Right kidney (tissue), 1 donor: ENCODE measurements at regions not wholly inside any gene's neighbourhood (a gene's known extent, or its start where the extent isn't known, plus 50 kb on each side); places are given as distances from the start of the nearest gene placed in this dataset.
"Not testable (repeated sequence)": the region's sequence is repeated elsewhere in the genome, so short reads cannot be mapped to it uniquely, and the experiment has no call there.

ENCODE experiments used
- DNase-seq: peaks from one replicate; pipeline ENCODE4 v3.0.0-alpha.2; 2016

DNA sequence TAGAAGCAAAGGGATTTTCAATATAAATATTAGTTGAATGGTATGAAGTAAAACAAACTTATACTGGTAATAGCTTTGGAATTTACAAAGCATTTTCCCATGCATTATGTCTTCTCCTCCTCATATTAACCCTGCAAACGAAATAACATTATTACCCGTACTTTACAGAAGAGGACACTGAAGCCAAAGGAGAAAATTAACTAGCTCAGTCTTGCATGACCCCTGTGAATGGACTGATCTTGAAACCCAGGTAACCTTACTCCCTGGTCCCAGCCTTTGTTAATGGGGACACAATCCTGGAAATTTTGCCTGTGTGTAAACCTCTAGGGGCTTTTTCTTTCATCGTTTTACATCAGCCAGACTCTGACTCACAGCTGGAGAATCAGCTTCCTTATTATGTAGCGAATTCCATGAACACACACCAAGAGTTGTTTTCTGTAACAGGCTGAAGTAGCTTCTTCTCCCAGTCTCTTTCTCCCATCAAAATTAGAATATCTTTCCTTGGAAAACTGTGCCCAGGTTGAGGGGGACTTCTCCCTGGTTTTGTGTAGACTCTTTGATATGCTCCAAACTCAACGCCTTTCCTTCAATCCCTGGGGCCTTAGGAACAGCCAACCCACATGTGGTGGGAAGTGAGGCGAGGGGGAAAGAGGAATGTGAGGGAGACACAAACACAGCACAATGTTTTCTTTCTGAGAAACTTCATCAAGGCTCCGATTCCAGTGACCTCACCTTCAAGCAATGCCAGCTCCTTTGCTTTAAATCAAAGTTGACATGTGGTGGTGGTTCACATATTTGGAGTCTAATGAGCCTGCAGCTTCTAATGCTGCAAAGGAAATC lies 480.9 kb upstream of the PAPPA start:
- peak; percentile 19 for DNase-seq

- DNase-seq: no peak
These were observed 480.0 kb upstream of the PAPPA start for GRCh38 chr9:115673599-115673998.

DNA sequence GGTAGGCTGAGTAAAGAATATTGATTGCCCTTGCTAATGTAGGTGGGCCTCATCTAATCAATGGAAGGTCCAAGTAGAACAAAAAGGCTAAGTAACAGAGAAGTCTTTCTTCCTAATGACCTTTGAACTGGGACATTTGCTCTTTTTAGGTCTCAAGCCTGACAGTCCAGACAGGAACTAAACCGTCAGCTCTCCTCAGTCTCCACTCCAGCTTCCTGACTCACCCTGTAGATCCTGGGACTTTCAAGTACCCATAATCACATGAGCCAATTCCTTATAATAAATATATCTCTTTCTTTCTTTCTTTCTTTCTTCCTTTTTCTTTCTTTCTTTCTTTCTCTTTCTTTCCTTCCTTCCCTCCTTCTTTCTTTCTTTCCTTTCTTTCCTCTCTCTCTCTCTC lies 479.5 kb upstream of the PAPPA start:
- DNase-seq: no peak

DNA sequence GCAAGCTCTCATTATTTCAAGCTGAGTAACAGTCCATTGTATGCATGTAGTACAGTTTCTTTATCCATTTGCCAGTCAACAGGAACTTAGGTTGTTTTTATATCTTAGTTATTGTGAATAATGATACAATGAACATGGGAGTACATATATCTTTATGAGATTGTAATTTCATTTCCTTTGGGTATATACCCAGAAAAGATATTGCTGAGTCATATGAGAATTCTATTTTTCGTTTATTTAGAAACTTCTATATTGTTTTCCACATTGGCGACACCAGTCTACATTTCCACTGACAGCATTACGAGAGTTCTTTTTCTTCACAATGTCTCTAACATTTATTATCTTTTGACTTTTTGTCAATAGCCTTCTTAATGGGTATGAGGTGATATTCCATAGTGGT lies 477.8 kb upstream of the PAPPA start:
- DNase-seq: no peak

- no peak for DNase-seq
These were observed 473.4 kb upstream of the PAPPA start for GRCh38 chr9:115680231-115680630.

DNA sequence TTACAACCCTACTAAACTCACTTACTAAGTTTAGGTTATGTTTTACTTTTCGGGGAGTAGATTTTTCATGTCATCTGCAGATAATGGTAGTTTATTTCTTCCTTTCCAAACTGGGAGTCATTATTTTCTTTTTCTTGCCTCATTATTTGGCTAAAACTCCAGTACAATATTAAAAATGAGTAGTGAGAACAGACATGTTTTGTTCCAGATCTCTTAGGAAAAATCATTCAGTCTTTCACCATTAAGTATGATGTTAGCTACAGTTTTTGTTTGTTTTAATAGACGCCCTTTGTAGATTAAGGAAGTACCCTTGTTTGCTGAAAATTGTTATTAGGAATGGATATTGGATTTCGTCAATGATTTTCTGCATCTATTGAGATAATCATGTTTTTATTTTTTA lies 472.0 kb upstream of the PAPPA start:
- no peak for DNase-seq

GRCh38 chr9:115686069-115686468 lies 467.5 kb upstream of the PAPPA start:
- DNase-seq: no peak

GRCh38 chr9:115687356-115687755 lies 466.2 kb upstream of the PAPPA start:
- DNase-seq: no peak

GRCh38 chr9:115689331-115689730 lies 464.3 kb upstream of the PAPPA start:
- DNase-seq: no peak

GRCh38 chr9:115690786-115691496 lies 462.6 kb upstream of the PAPPA start:
- no peak for DNase-seq

GRCh38 chr9:115691693-115692092 lies 461.9 kb upstream of the PAPPA start:
- no peak for DNase-seq

GRCh38 chr9:115692868-115693267 lies 460.7 kb upstream of the PAPPA start:
- DNase-seq: not testable (repeated sequence)

DNA sequence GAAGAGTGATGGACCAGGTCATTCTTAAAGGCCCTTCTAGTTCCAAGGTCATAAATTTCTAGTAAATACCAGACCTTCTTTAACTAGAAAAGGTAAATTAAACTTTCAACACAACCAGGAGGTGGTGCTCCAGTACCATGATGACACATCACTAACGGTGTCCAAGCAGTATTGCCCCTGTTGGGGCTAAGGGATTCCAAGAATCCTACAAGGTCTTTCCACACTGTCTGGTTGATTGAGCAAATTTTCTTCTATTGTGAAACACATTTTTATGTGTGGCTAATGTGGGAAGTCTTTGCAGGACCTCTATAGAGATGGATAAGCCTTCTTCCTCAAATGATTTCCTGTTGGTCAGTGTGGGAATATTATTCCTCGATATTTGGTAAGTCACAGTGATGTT lies 459.6 kb upstream of the PAPPA start:
- DNase-seq: no peak

DNA sequence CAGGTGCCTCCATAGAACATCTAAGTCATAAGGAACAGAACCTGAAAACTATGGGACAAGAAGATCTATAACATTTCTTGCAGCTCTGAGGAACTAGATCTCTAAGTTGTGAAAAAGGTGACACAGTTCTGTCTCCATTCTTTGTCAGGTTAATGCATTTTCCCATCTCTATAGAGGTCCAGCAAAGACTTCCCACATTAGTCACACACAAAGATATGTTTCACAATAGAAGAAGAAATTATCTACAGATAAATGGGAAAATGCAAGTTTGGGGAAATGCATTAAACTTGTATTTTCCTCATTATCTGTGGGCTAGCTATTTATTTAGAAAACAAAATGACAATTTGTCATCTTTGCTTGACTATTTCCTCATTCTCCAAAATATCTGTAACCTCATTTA lies 458.6 kb upstream of the PAPPA start:
- no peak for DNase-seq

- DNase-seq: no peak
These were observed 440.6 kb upstream of the PAPPA start for GRCh38 chr9:115712981-115713380.

DNA sequence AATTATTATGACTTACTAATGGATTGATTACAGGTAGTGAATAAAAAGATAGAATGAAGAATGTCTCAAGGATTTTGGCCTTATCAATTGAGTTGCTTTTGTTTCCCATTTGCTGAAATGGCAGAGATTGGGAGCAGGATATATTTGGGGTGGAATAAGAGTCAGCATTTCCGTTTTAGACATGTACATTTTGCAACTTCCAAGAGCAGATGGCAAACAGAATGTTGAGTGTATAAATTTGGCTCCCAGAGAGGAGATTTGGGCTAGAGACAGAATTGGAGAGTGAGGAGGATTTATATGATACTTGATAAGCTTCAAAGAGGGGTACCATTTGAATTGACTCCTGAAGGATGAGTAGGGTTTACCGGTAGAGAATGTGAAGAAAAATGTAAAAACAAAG lies 437.9 kb upstream of the PAPPA start:
- no peak for DNase-seq

- no peak for DNase-seq
These were observed 436.3 kb upstream of the PAPPA start for GRCh38 chr9:115717298-115717697.

- DNase-seq: no peak
These were observed 435.8 kb upstream of the PAPPA start for GRCh38 chr9:115717711-115718173.

DNA sequence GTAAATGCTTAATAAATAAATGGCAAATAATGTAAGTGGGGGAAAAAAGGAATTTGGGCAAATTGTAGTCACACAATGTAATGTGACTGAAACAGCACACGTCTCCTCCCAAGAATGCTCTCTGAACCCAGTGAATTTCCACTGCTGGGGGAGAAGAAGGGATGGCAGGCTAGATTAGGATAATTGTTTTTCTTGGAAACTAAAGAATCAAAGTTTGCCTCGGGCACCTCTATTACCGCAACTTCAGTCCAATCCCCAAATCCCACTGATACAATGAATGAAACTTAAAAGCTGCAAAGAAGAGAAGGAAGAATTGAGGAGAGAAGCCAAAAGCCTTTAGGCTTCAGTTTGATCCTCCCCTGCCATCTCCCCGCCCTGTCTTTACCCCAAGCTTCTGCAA lies 423.2 kb upstream of the PAPPA start:
- no peak for DNase-seq

DNA sequence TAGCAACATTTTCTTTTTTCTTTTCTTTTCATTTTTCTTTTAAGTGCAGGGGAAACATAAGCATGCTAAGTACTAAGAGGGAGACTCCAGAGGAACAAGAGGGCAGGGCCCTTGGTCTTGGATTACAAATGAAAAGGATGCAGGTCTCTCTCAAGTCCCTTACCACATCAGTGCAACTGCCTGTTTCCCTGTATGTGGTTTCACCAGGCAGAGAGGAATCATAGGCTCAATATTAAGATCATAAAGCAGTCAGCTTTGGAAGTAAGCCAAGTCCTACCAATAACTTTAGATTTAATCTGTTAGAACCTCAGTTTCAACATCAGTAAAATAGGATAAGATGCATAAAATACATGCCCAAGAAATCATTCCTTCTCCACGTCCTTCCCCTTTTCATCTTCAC lies 422.7 kb upstream of the PAPPA start:
- no peak for DNase-seq

- no peak for DNase-seq
These were observed 420.1 kb upstream of the PAPPA start for GRCh38 chr9:115733318-115734110.

DNA sequence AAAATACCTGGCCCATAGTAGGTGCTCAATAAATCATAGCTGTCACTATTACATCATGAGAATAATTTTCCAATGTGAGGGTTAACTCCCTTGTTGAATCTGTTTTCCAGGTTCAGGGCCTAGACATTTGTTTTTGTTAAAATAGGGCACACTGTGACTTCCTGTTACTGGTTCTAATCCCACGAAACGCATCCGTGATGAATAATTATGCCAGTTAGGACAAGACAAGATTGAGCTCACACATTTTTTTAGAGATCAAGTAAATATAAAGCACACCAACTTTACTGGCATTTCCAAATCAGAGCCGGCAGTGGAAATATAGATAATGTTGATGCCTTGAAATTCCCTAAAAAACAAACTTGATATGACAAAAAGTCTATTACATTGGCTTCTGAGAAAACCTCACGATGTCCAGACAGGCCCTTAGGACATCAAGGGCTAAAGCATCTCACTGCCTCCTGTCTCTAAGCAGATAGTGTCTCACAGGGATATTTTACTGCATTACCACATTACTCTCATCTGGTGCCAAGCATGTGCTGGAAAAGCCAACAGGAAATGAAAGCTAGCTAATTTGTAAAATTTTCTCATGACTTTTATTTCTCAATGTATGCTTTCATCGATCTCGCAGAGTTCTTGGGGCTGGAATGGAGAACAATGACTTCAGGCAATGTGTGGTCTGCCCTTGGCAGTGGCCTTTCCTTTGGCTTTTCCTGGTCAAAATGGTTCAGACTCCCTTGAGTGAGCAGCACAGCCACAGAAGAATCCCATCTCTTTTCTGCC lies 414.3 kb upstream of the PAPPA start:
- no peak for DNase-seq
